ENCODE measurements at regions not wholly inside any gene's neighbourhood (a gene's known extent, or its start where the extent isn't known, plus 50 kb on each side); places are given as distances from the start of the nearest gene placed in this dataset.

- H3K4me3 ChIP-seq (ENCODE audit: low read length) = no peak overlapping the region
- DNase-seq (ENCODE audit: low read depth) = no peak
- TF ChIP-seq CTCF (conservative IDR thresholded peaks at IDR 0.05; ENCODE audit: low read length) = no peak
These were observed 52.0 kb upstream of the NPTX2 start for GRCh38 chr7:98565103-98565502.

- TF ChIP-seq CTCF (conservative IDR thresholded peaks at IDR 0.05; ENCODE audit: low read length) = no peak
- no peak overlapping the region for H3K4me3 ChIP-seq (ENCODE audit: low read length)
- no peak for DNase-seq (ENCODE audit: low read depth)
These were observed 54.1 kb upstream of the NPTX2 start for GRCh38 chr7:98562871-98563495.

GRCh38 chr7:98562381-98562823, 54.7 kb upstream of the NPTX2 start:
- H3K4me3 ChIP-seq (ENCODE audit: low read length) = no peak overlapping the region
- TF ChIP-seq CTCF (conservative IDR thresholded peaks at IDR 0.05; ENCODE audit: low read length) = no peak
- no peak for DNase-seq (ENCODE audit: low read depth)

- no peak overlapping the region for H3K4me3 ChIP-seq (ENCODE audit: low read length)
- no peak for TF ChIP-seq CTCF (conservative IDR thresholded peaks at IDR 0.05; ENCODE audit: low read length)
- no peak for DNase-seq (ENCODE audit: low read depth)
These were observed 57.1 kb upstream of the NPTX2 start for GRCh38 chr7:98559958-98560357.

GRCh38 chr7:98559219-98559618, 57.9 kb upstream of the NPTX2 start:
- TF ChIP-seq CTCF (conservative IDR thresholded peaks at IDR 0.05; ENCODE audit: low read length) = no peak
- H3K4me3 ChIP-seq (ENCODE audit: low read length) = no peak overlapping the region
- no peak for DNase-seq (ENCODE audit: low read depth)

GRCh38 chr7:98557538-98558031, 59.5 kb upstream of the NPTX2 start:
- no peak for TF ChIP-seq CTCF (conservative IDR thresholded peaks at IDR 0.05; ENCODE audit: low read length)
- DNase-seq (ENCODE audit: low read depth) = no peak
- no peak overlapping the region for H3K4me3 ChIP-seq (ENCODE audit: low read length)

- no peak overlapping the region for H3K4me3 ChIP-seq (ENCODE audit: low read length)
- no peak for DNase-seq (ENCODE audit: low read depth)
- no peak for TF ChIP-seq CTCF (conservative IDR thresholded peaks at IDR 0.05; ENCODE audit: low read length)
These were observed 60.8 kb upstream of the NPTX2 start for GRCh38 chr7:98556288-98556687.

Data from AG10803 (cell line).